ENCODE measurements at regions not wholly inside any gene's neighbourhood (a gene's known extent, or its start where the extent isn't known, plus 50 kb on each side); places are given as distances from the start of the nearest gene placed in this dataset.
"Not testable (repeated sequence)": the region's sequence is repeated elsewhere in the genome, so short reads cannot be mapped to it uniquely, and the experiment has no call there.

DNA sequence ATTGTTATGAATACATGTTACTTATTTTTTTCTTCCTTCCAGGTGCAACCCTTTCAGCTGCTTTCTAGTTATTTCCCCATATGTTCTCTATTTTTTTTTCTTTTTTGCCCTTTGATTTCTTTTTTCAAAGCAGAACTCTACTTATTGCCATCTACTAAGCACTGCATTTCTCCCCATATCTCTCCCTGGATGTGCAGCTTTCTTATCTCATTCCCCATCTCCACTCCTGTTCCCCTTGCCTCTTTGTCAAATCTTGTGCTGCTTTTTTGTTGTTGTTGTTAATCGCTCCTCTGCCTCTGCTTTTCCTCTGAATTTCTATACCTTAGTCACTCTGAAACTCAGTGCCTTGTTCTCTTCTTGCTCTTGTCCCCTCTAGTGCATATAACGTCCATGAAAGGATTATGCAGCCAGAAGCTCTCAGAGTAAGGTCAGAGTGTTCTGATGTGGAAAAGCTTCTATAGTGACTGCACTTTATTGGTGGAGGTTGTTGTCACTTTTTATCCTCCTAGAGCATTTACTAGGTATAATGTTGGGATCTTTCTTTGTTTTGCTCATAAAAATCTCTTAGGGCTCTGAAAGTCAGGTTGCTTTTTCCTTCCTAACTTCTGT lies 51.1 kb upstream of the JADE1 start:
- TF ChIP-seq, protein P1, sequence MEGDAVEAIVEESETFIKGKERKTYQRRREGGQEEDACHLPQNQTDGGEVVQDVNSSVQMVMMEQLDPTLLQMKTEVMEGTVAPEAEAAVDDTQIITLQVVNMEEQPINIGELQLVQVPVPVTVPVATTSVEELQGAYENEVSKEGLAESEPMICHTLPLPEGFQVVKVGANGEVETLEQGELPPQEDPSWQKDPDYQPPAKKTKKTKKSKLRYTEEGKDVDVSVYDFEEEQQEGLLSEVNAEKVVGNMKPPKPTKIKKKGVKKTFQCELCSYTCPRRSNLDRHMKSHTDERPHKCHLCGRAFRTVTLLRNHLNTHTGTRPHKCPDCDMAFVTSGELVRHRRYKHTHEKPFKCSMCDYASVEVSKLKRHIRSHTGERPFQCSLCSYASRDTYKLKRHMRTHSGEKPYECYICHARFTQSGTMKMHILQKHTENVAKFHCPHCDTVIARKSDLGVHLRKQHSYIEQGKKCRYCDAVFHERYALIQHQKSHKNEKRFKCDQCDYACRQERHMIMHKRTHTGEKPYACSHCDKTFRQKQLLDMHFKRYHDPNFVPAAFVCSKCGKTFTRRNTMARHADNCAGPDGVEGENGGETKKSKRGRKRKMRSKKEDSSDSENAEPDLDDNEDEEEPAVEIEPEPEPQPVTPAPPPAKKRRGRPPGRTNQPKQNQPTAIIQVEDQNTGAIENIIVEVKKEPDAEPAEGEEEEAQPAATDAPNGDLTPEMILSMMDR (IDR thresholded peaks at IDR 0.05; ENCODE audit: extremely low read depth, missing control alignments), result no peak
- DNase-seq (ENCODE audit: low spot score), result no peak

DNA sequence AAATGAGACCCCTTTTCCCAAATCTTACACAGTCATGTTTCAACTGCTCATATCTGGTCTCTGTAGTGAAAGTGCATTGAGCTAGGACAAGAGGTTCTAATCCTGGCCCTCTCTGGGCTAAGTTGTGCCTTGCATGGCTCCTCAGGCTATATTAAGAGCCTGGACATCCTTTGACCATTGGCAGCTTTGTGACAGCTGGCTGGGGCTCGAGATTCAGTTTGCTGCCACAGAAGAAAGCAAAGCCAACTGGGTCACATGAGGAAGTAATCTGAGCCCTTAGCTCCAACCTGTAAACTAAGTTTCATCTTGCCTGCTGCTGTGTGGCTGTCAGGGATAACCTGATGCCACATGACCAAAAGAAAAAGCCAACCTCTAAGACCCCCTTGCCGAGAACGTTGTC lies 51.8 kb upstream of the JADE1 start:
- no peak for DNase-seq (ENCODE audit: low spot score)
- TF ChIP-seq, protein P1 (IDR thresholded peaks at IDR 0.05; ENCODE audit: extremely low read depth, missing control alignments), result no peak

DNA sequence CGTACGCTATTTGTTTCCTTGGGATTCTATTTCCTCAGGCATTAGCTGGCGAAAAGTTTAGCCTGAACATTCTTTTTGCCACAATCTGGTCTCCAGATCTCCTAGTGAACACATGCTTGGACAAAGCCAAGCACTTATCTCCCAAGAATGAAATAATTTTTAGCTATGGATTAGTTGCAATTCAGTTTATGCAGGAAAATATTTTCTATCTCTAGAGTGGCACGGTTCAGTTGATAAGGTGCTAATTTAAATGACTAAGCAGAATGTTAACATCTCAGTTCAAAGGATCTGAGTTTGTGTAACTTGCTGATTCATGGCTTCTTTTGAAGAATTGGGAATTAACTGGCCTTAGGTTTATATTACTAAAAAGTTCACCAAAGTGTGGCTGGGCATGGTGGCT lies 58.1 kb upstream of the JADE1 start:
- DNase-seq (ENCODE audit: low spot score), result no peak
- TF ChIP-seq, protein P1 (IDR thresholded peaks at IDR 0.05; ENCODE audit: extremely low read depth, missing control alignments), result no peak

DNA sequence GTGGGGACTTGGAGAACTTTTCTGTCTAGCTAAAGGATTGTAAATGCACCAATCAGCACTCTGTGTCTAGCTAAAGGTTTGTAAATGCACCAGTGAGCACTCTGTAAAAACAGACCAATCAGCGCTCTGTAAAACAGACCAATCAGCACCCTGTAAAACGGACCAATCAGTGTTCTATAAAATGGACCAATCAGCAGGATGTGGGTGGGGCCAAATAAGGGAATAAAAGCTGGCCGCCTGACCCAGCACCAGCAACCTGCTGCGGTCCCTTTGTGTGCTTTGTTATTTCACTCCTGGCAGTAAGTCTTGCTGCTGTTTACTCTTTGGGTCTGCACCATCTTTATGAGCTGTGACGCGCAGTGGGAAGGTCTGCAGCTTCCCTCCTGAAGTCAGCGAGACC lies 67.8 kb upstream of the JADE1 start:
- DNase-seq (ENCODE audit: low spot score), result not testable (repeated sequence)

DNA sequence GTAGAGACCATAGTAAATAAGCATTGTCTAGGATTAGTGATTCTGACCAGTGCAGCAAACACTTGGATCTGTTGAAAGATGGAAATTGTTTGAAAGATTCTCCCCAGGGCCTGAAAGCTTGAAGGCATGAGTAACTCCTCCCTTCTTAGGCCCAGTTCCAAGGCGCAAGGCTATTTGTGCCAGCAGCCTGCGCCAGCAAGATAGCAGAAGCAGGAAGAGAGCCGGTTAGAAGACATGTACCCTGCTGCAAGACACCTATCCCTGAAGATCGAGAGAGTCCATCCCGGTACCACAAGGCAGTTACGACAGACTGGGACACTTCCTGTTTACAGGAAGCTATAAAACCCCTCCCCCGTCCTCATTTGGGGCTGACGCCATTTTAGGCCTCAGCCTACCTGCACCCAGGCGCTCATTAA lies 72.4 kb upstream of the JADE1 start:
- DNase-seq (ENCODE audit: low spot score), result no peak
- TF ChIP-seq, protein P1 (IDR thresholded peaks at IDR 0.05; ENCODE audit: extremely low read depth, missing control alignments), result no peak

DNA sequence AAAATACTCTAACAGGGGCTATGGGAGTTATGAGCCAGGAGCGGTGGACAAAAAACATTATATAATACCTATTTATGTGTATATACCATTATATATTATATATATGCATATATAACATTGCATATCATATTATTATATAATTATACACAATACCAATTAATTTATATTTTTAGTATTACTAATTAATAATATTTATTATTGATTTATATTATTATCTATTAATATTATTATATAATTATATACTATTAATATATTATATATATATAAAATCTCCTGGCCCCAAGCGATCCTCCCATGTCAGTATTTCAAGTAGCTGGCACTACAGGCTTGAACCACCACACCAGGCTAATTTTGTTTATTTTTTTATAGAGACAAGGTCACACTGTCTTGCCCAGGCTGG lies 73.8 kb upstream of the JADE1 start:
- TF ChIP-seq, protein P1 (IDR thresholded peaks at IDR 0.05; ENCODE audit: extremely low read depth, missing control alignments), result no peak
- no peak for DNase-seq (ENCODE audit: low spot score)

DNA sequence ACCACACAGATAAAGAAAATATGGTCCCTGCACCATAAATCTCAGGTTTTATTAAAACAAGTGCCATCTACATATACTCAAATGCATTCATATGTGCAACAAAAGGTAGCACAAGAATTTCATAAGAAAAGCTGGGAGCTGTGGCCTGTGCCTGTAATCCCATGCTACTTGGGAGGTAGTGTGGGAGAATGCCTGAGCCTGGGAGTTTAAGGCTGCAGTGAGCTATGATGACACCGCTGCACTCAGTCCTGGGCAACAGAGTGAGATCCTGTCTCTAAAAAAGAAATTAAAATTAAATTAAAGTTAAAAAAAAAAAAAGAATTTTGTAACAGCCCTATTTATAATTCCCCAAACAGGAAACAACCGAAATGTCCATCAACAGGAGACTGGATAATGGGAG lies 81.3 kb upstream of the JADE1 start:
- no peak for DNase-seq (ENCODE audit: low spot score)
- TF ChIP-seq, protein P1 (IDR thresholded peaks at IDR 0.05; ENCODE audit: extremely low read depth, missing control alignments), result no peak

DNA sequence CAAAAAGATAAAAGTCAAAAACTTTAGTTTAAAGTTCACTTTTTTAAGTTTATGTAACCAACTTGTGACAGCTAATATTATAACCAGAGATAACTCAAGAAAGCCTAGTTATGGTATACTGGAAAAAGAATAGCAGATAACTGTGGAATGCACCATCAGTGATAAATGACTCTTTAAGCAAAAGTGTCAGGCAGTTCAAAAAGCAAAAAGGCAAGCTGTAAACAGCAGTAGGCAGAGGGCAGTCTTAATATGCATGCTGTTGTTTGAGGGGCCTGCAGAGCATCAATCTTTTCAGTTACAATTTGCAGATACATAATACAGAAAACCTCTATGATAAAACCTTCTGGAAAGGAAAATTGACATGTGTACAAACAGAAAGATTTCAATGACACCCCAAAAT lies 81.8 kb upstream of the JADE1 start:
- DNase-seq (ENCODE audit: low spot score), result no peak
- TF ChIP-seq, protein P1 (IDR thresholded peaks at IDR 0.05; ENCODE audit: extremely low read depth, missing control alignments), result no peak

Measured in GM20000 (cell line).